MM.1S (cell line): ENCODE measurements at regions not wholly inside any gene's neighbourhood (a gene's known extent, or its start where the extent isn't known, plus 50 kb on each side); places are given as distances from the start of the nearest gene placed in this dataset.

Experiments used
- DNase-seq: peaks from one replicate; pipeline ENCODE4 v3.0.0-alpha.2; 2015
- H2AFZ ChIP-seq: fragments of 300-600 bp; sonication (generic); 2 replicates; pipeline ENCODE4 v1.6.0; 2016; ENCODE audit warnings: antibody characterized with exemption, low read length
- H3F3A ChIP-seq: fragments of 300-600 bp; sonication (generic); 2 replicates; pipeline ENCODE4 v1.6.1; 2016; ENCODE audit warnings: mild to moderate bottlenecking, antibody characterized with exemption, low read length, moderate library complexity, mixed read lengths; ENCODE audit not compliant: insufficient read depth
- H3K27ac ChIP-seq: fragments of 300-600 bp; sonication (generic); 2 replicates; pipeline ENCODE4 v1.5.1; 2016; ENCODE audit warnings: mild to moderate bottlenecking, low read length
- H3K27me3 ChIP-seq: fragments of 300-600 bp; sonication (generic); replicated peaks from 2 replicates; pipeline ENCODE4 v1.6.0; 2016; ENCODE audit warnings: low read length; ENCODE audit not compliant: insufficient read depth
- H3K36me3 ChIP-seq: fragments of 300-600 bp; sonication (generic); replicated peaks from 2 replicates; pipeline ENCODE4 v1.6.1; 2016; ENCODE audit warnings: mild to moderate bottlenecking, low read length, mixed read lengths; ENCODE audit not compliant: insufficient read depth
- H3K4me1 ChIP-seq: fragments of 300-600 bp; sonication (generic); 2 replicates; pipeline ENCODE4 v1.6.1; 2016; ENCODE audit warnings: low read length, mixed read lengths
- H3K4me2 ChIP-seq: fragments of 300-600 bp; sonication (generic); 2 replicates; pipeline ENCODE4 v1.6.0; 2016; ENCODE audit warnings: low read depth, low read length
- H3K4me3 ChIP-seq: fragments of 300-600 bp; sonication (generic); 2 replicates; pipeline ENCODE4 v1.5.1; 2016; ENCODE audit warnings: low read length, mixed read lengths
- H3K79me2 ChIP-seq: fragments of 300-600 bp; sonication (generic); 2 replicates; pipeline ENCODE4 v1.6.1; 2016; ENCODE audit warnings: mixed run types, low read length, mixed read lengths
- H3K9ac ChIP-seq: fragments of 300-600 bp; sonication (generic); 2 replicates; pipeline ENCODE4 v1.6.1; 2016; ENCODE audit warnings: low read length, mixed read lengths
- H3K9me2 ChIP-seq: fragments of 300-600 bp; sonication (generic); replicated peaks from 2 replicates; pipeline ENCODE4 v1.6.1; 2016; ENCODE audit warnings: mild to moderate bottlenecking, low read length, mixed read lengths; ENCODE audit not compliant: insufficient read depth
- H3K9me3 ChIP-seq: fragments of 300-600 bp; sonication (generic); replicated peaks from 2 replicates; pipeline ENCODE4 v1.6.1; 2016; ENCODE audit warnings: mild to moderate bottlenecking, low read length, mixed read lengths; ENCODE audit not compliant: insufficient read depth
- H4K20me1 ChIP-seq: fragments of 300-600 bp; sonication (generic); 2 replicates; pipeline ENCODE4 v1.6.1; 2016; ENCODE audit warnings: mild to moderate bottlenecking, low read length, moderate library complexity, mixed read lengths; ENCODE audit not compliant: insufficient read depth
- CTCF ChIP-seq: fragments of 300-600 bp; sonication (generic); IDR thresholded peaks from 2 replicates; pipeline ENCODE4 v1.5.1; 2016; ENCODE audit warnings: antibody characterized with exemption, low read length, mixed read lengths
- EZH2 ChIP-seq: fragments of 300-600 bp; sonication (generic); optimal IDR thresholded peaks from 2 replicates; pipeline ENCODE3; 2017; ENCODE audit warnings: low read depth, mild to moderate bottlenecking, antibody characterized with exemption, low read length, mixed read lengths
- EZH2phosphoT487 ChIP-seq: fragments of 300-600 bp; sonication (generic); IDR thresholded peaks from 2 replicates; pipeline ENCODE4 v1.6.1; 2018; ENCODE audit warnings: antibody characterized with exemption, low read length

GRCh38 chr5:36787365-36788093, 89.0 kb upstream of the NIPBL start:
- Histone ChIP-seq H3K4me1 (no peaks in the 10 kb centered on the region), H3K27ac (no peak overlapping the region), H3K9ac (no peak overlapping the region), H3K9me3 (no peaks in the 10 kb centered on the region), H3K4me2 (no peak overlapping the region), H3K36me3 (no peaks in the 10 kb centered on the region), H3F3A (no peaks in the 10 kb centered on the region), H3K9me2 (no peaks in the 10 kb centered on the region), H4K20me1 (no peaks in the 10 kb centered on the region), H2AFZ (no peak overlapping the region), H3K27me3 (no peaks in the 10 kb centered on the region), H3K79me2 (no peaks in the 10 kb centered on the region), H3K4me3 (no peak overlapping the region)
- TF ChIP-seq EZH2: no peak
- no peak for TF ChIP-seq CTCF
- TF ChIP-seq EZH2phosphoT487: no peak
- DNase-seq: no peak

GRCh38 chr5:36790847-36791246, 85.7 kb upstream of the NIPBL start:
- Histone ChIP-seq H3K4me3 (no peak overlapping the region), H3K9me2 (no peaks in the 10 kb centered on the region), H2AFZ (no peak overlapping the region), H4K20me1 (no peaks in the 10 kb centered on the region), H3K9me3 (no peaks in the 10 kb centered on the region), H3K4me2 (no peak overlapping the region), H3K79me2 (no peaks in the 10 kb centered on the region), H3K36me3 (no peaks in the 10 kb centered on the region), H3K4me1 (no peaks in the 10 kb centered on the region), H3K27me3 (no peaks in the 10 kb centered on the region), H3K27ac (no peak overlapping the region), H3K9ac (no peak overlapping the region), H3F3A (no peaks in the 10 kb centered on the region)
- no peak for TF ChIP-seq EZH2
- no peak for TF ChIP-seq CTCF
- TF ChIP-seq EZH2phosphoT487: no peak
- no peak for DNase-seq

GRCh38 chr5:36792560-36793180, 83.9 kb upstream of the NIPBL start:
- Histone ChIP-seq H3K79me2 (no peaks in the 10 kb centered on the region), H3K27me3 (no peaks in the 10 kb centered on the region), H3K9me3 (no peaks in the 10 kb centered on the region), H3K36me3 (no peaks in the 10 kb centered on the region), H3K27ac (no peak overlapping the region), H3K4me3 (no peak overlapping the region), H2AFZ (no peak overlapping the region), H3K9ac (no peak overlapping the region), H3F3A (no peaks in the 10 kb centered on the region), H3K9me2 (no peaks in the 10 kb centered on the region), H4K20me1 (no peaks in the 10 kb centered on the region), H3K4me1 (no peaks in the 10 kb centered on the region), H3K4me2 (no peak overlapping the region)
- TF ChIP-seq CTCF: no peak
- TF ChIP-seq EZH2: no peak
- TF ChIP-seq EZH2phosphoT487: no peak
- no peak for DNase-seq
